ENCODE measurements at regions not wholly inside any gene's neighbourhood (a gene's known extent, or its start where the extent isn't known, plus 50 kb on each side); places are given as distances from the start of the nearest gene placed in this dataset.

- Histone ChIP-seq H3K27ac (ENCODE audit: low read length) (no peak overlapping the region), H3K27me3 (ENCODE audit: insufficient read depth, low read depth, low read length) (no peaks in the 10 kb centered on the region), H2AFZ (ENCODE audit: low read depth, low read length) (no peak overlapping the region), H3K9me2 (ENCODE audit: insufficient read depth, low read length) (no peaks in the 10 kb centered on the region), H3K79me2 (replicated peaks; ENCODE audit: insufficient read depth, low read length) (no peaks in the 10 kb centered on the region), H3K9ac (ENCODE audit: low read length) (no peak overlapping the region), H4K20me1 (ENCODE audit: insufficient read depth) (no peaks in the 10 kb centered on the region), H3F3A (ENCODE audit: insufficient read depth, low read length, poor library complexity, severe bottlenecking) (no peaks in the 10 kb centered on the region), H3K9me3 (ENCODE audit: low read length) (no peaks in the 10 kb centered on the region), H3K36me3 (ENCODE audit: insufficient read depth, low read length) (no peaks in the 10 kb centered on the region), H3K4me2 (ENCODE audit: low read length) (no peak overlapping the region), H3K4me3 (ENCODE audit: low read length) (no peak overlapping the region)
- TF ChIP-seq MXI1 (conservative IDR thresholded peaks at IDR 0.05; ENCODE audit: poor library complexity, severe bottlenecking) (no peak), EZH2 (IDR thresholded peaks at IDR 0.05; ENCODE audit: borderline replicate concordance, insufficient read depth, low read length, poor library complexity, severe bottlenecking) (no peak), SMC3 (conservative IDR thresholded peaks at IDR 0.05; ENCODE audit: poor library complexity) (no peak), EP300 (conservative IDR thresholded peaks at IDR 0.05; ENCODE audit: poor library complexity, severe bottlenecking) (no peak), RAD21 (conservative IDR thresholded peaks at IDR 0.05) (no peak), TAF1 (IDR thresholded peaks at IDR 0.05; ENCODE audit: low read depth) (no peak), POLR2AphosphoS5 (IDR thresholded peaks at IDR 0.05) (no peak), CTCF (IDR thresholded peaks at IDR 0.05; ENCODE audit: poor library complexity, severe bottlenecking) (no peak), REST (IDR thresholded peaks at IDR 0.05; ENCODE audit: borderline replicate concordance) (no peak)
These were observed 105.4 kb downstream of the EPDR1 start for GRCh38 chr7:38025815-38026214.

GRCh38 chr7:38027884-38028455, 107.5 kb downstream of the EPDR1 start:
- TF ChIP-seq TAF1 (IDR thresholded peaks at IDR 0.05; ENCODE audit: low read depth) (no peak), MXI1 (conservative IDR thresholded peaks at IDR 0.05; ENCODE audit: poor library complexity, severe bottlenecking) (no peak), EZH2 (IDR thresholded peaks at IDR 0.05; ENCODE audit: borderline replicate concordance, insufficient read depth, low read length, poor library complexity, severe bottlenecking) (no peak), POLR2AphosphoS5 (IDR thresholded peaks at IDR 0.05) (no peak), RAD21 (conservative IDR thresholded peaks at IDR 0.05) (no peak), REST (IDR thresholded peaks at IDR 0.05; ENCODE audit: borderline replicate concordance) (no peak), SMC3 (conservative IDR thresholded peaks at IDR 0.05; ENCODE audit: poor library complexity) (no peak), CTCF (IDR thresholded peaks at IDR 0.05; ENCODE audit: poor library complexity, severe bottlenecking) (no peak), EP300 (conservative IDR thresholded peaks at IDR 0.05; ENCODE audit: poor library complexity, severe bottlenecking) (no peak)

More at GRCh38 chr7:38027884-38028455, 107.5 kb downstream of the EPDR1 start:
- no peaks in the 10 kb centered on the region for H3F3A ChIP-seq (ENCODE audit: insufficient read depth, low read length, poor library complexity, severe bottlenecking)
- no peak overlapping the region for H3K9ac ChIP-seq (ENCODE audit: low read length)
- no peak overlapping the region for H3K27ac ChIP-seq (ENCODE audit: low read length)
- no peaks in the 10 kb centered on the region for H3K79me2 ChIP-seq (replicated peaks; ENCODE audit: insufficient read depth, low read length)
- H3K9me2 ChIP-seq (ENCODE audit: insufficient read depth, low read length): no peaks in the 10 kb centered on the region
- no peak overlapping the region for H3K4me2 ChIP-seq (ENCODE audit: low read length)
- H2AFZ ChIP-seq (ENCODE audit: low read depth, low read length): no peak overlapping the region
- no peaks in the 10 kb centered on the region for H3K27me3 ChIP-seq (ENCODE audit: insufficient read depth, low read depth, low read length)
- H3K4me3 ChIP-seq (ENCODE audit: low read length): no peak overlapping the region
- H4K20me1 ChIP-seq (ENCODE audit: insufficient read depth): no peaks in the 10 kb centered on the region
- H3K9me3 ChIP-seq (ENCODE audit: low read length): no peaks in the 10 kb centered on the region
- H3K36me3 ChIP-seq (ENCODE audit: insufficient read depth, low read length): no peaks in the 10 kb centered on the region

Measured in neural cell (in vitro differentiated cells).